HG03175 (cell line): ENCODE measurements at regions not wholly inside any gene's neighbourhood (a gene's known extent, or its start where the extent isn't known, plus 50 kb on each side); places are given as distances from the start of the nearest gene placed in this dataset.
"Not testable (repeated sequence)": the region's sequence is repeated elsewhere in the genome, so short reads cannot be mapped to it uniquely, and the experiment has no call there.

Experiments
- ATAC-seq: cut with Tn5 transposase; IDR thresholded peaks from one replicate; pipeline ENCODE4 v1.9.1; 2021; ENCODE audit warnings: mild to moderate bottlenecking, moderate library complexity; ENCODE audit not compliant: unreplicated experiment

DNA sequence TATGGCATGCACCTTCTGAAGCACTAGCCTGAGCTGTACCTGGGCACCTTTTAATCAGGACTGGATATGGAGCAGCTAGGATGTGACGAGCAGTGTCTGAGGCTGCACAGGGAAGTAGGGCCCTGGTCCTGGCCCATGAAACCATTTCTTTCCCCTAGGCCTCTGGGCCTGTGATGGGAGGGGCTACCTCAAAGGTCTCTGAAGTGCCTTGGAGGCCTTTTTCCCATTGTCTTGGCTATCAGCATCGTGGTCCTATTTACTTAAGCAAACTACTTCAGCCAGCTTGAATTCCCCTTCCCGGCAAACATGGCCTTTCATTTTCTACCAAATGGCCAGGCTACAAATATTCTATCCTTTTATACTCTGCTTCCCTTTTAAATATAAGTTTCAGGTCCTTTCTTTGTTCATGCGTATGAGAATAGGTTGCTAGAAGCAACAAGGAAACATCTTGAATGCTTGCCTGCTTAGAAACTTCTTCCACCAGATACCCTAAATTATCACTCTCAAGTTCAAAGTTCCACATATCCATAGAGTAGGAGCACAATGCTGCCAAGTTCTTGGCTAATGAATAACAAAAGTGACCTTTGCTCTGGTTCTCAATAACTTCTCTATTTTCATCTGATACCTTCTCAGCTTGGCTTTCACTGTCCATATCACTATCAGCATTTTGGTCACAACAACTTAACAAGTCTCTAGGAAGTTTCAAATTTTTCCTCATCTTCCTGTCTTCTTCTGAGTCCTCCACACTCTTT is 673.1 kb downstream of the HTR1B start:
- ATAC-seq, result no peak

DNA sequence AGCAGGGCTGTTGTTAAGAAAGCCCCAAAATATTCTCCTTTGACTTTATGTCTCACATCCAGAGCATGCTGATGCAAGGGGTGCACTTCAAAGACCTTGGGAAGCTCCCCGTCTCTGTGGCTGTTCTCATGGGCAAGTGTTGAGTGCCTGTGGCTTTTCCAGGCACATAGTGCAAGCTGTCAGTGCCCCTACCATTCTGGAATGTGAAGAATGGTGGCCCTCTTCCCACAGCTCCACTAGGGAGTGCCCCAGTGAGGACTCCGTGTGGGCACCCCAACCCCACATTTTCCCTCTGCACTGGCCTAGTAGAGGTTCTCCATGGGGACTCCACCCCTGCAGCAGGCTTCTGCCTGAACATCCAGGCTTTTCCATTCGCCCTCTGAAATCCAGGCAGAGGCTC is 673.7 kb downstream of the HTR1B start:
- ATAC-seq, result no peak

DNA sequence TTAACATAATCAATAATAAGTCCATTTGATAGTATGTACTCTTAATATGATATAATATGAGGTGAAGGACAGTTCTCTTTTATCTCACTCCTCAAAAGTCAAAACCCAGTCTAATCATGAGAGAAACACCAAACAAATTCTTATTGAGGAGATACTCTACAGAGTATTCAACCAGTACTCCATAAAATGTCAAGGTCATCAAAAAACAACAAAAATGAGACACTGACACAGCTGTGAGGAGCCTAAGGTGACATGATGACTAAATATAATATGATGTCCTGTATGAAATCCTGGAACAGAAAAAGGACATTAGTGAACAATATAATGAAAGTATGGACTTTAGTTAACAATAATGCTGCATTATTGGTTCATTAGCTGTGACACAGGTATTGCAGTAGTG is 675.1 kb downstream of the HTR1B start:
- no peak for ATAC-seq

DNA sequence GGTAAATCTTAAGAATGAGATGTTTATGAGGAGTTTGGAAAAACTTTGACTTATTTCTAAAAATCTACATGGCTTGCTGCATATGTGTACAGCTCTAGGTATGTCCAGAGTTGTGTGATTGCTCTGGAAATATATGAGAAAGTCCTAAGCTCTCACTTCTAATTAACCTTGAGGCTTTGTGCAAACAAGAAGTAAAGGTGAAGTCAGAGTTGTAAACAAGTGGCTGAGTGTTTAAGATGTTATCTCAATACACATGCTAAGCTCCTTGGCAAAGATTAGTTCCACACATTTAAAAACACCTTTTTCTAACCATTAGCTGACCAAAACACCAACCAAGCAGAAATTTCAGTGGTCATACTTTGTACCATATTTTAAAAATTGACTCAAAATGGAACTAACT is 684.2 kb downstream of the HTR1B start:
- ATAC-seq, result no peak

DNA sequence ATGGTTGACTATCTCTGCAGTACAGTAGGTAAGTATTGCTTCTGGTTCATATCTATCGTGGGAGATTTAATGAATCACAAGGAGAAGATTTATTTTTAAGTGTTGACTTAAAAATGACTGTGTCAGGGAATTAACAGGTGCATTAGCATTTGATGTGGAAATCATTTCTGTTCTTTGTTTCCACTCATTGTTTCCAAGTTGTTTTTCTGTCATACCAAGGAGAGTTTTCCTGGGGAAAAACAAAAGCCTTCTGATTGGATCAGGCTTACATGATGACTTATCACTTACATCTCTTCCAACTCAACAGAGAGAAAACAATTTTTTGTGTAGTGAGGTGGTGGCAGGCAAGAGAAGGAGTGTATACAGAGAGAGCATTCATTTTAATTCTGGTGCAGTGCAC is 686.4 kb downstream of the HTR1B start:
- ATAC-seq, result no peak

DNA sequence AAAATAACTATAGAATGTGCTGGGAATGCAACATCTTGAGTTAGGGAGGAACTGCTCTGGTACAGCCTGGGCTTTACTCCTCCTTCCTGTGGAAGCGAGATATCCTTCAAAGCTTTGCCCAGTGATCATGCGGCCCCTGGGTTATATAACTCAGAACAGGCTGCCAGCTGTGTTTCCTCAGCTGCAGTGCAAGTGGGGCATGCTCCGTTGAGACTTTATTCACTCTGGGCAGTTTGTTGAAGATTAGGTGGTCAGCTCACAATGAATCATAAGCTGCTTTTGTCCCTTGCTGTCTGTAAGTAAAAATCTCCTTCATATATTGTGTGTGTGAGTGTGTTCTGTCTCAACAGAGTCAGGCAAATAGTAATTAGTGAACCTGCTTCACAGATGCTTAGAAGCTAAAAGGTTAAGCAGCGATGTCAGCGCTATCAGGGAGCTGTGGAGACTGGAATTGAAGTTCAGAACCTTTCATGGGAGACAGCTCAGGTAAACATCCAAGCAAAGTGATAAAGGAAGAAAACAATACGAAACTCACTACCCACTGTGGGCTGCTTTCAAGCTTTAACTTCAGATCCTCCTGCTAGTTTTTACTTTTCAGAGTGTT is 688.4 kb downstream of the HTR1B start:
- no peak for ATAC-seq

DNA sequence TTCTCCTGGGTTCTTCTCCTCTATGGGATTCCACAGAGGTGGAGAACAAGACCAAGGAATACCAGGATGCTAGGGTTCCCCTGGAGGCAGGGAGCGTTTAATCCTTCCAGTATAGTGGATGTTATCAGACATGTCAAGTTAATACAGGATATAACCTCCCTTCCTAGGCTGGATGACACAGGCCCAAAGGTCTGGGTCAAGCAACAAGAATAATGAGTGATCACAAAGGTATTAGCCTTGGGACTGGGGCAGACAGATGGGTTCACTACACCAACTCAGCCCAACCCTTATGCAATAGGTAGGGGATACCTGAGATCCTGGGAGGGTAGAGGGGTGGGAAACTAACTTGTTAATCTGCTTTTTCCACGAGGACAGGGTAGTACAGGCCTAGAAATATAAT is 690.3 kb downstream of the HTR1B start:
- no peak for ATAC-seq

DNA sequence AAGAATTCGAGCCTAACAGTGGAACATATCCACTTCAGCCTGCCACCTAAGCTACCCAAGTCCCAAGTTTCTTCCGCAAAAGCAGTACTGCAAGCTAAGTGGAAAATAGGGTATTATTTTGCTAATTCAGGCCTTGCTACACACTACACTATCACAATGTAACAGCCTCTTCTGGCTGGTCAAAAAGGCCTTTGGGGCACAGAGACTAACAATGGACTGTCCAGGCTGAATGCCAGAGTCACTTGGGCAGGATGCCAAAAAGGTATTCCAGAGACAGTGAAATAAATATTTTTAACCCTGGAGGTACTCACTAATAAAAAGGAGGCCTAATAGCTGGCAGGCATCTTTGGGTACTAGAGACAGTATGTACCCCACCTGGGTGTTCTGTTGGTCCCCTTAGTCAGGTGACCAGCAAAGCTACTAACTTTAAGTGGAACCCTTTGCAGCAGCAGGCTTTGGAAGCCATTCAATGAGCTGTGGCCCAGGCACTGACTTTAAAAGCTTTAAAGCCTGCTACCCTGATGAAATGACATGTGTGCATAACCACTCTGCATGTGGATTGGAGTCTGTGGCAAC is 692.1 kb downstream of the HTR1B start:
- no peak for ATAC-seq

DNA sequence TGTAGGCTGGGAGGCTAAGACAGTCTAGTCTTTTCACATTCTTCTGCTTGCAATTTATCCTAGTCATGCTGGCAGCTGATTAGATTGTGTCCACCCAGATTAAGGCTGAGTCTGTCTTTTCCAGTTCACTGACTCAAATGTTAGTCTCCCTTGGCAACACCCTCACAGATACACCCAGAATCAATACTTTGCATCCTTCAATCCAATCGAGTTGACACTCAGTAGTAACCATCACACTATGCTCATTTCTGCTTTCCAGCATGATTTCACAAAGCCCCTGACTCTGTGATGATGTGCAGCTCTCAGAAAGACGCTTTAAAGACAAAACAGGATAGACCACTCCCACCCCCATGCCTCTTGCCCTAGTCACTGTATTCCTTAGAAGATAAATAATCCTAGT is 693.0 kb downstream of the HTR1B start:
- no peak for ATAC-seq

DNA sequence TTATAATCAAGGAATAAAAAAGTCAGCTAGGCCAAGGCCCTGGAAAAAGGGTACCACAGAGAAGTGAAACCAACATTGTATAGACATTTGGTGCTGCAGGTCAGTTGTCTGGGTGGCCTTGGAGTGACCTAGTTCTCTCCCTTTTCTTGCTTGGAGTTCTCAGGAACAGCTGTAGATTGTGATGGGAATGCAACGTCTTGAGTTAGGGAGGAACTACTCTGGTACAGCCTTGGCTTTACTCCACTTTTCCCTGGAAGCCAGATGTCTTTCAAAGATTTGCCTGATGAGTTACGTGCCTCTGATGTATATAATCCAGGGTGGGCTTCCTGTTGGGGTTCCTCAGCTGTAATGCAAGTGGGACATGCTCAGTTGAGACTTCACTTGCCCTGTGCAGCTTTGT is 694.7 kb downstream of the HTR1B start:
- no peak for ATAC-seq

DNA sequence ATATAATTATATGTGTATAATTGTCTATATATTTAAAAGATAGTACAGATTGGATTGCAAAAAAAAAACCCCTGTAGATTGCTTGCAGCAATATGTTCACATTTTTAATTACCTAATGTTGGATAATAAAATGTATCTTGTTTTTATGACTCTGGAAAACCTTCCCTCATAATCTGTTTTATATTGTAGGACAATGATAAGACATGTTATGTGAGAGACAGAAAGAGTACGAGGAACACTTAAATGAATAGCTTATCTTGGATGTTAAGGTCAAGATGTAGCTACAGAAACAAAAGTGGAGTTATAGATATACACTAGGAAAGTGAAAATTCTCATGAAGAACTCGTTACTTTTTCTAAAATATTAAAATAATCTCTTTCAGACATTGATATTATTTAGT is 691.6 kb upstream of the IMPG1 start:
- no peak for ATAC-seq

DNA sequence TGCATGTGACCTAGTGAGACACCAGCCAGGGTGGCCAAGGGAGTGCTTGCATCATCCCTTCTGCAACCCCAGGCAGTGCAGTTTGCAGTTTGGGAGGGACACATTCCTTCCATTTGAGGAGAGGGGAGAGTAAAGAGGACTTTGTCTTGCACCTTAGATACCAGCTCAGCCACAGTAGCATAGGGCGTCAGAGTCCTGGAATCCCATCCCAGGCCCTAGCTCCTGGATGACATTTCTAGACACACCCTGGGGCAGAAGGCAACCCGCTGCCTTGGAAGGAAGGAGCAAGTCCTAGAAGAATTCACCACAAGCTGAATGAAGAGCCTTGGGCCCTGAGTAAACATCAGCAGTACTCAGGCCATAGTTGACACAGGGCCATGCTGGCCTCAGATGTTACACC is 680.4 kb upstream of the IMPG1 start:
- no peak for ATAC-seq

DNA sequence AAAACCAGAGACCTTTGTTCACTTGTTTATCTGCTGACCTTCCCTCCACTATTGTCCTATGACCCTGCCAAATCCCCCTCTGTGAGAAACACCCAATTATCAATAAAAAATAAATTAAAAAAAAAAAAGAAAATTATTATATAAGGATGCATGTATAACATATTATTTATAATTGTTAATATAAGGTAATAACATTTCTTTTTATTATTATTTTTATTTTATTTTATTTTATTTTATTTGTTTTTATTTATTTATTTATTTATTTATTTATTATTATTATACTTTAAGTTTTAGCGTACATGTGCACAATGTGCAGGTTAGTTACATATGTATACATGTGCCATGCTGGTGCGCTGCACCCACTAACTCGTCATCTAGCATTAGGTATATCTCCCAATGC is 672.9 kb upstream of the IMPG1 start:
- ATAC-seq, result not testable (repeated sequence)

DNA sequence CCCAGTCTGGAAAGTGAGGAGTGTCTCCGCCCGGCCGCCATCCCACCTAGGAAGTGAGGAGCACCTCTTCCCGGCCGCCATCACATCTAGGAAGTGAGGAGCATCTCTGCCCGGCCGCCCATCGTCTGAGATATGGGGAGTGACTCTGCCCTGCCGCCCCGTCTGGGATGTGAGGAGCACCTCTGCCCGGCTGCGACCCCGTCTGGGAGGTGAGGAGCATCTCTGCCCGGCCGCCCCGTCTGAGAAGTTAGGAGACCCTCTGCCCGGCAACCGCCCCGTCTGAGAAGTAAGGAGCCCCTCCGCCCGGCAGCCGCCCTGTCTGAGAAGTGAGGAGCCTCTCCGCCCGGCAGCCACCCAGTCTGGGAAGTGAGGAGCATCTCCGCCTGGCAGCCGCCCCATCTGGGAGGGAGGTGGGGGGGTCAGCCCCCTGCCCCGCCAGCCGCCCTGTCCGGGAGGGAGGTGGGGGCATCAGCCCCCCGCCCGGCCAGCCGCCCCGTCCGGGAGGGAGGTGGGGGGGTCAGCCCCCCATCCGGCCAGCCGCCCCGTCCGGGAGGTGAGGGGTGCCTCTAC is 671.8 kb upstream of the IMPG1 start:
- not testable (repeated sequence) for ATAC-seq

DNA sequence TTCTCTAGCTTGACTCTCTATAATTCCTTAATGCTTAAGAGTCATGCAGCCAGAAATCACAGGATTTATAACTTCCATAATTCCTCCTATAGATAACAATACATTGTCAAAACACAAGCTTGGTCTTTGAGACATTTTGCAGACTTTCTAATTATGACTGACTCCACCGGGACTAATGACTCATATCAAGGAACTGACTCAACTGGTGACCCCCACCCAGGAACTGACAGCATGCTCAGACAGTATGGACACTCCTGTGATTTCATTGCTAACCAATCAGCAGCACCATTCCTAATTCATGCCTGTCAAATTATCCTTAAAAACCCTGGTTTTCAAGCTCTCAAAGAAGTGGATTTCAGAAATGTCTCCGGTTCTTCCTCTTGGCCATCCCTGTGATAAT is 670.5 kb upstream of the IMPG1 start:
- no peak for ATAC-seq

DNA sequence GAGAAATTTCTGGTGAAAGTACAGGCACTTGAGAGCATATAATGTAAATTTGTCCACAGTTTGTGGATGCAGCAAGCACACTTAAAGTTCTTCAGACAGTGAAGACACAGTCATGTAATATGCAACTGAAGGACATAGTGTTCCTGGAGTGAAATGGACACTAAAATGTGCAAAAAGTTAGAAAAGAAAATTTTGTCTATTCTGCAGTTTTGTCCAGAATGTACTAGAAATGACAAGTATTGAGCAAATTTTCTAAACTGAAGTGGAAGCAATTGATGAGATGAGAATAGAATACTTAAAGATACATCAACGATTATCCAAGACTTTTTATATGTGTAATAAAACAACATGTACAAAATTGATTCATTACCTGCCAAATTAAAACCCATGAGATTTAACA is 647.0 kb upstream of the IMPG1 start:
- no peak for ATAC-seq

DNA sequence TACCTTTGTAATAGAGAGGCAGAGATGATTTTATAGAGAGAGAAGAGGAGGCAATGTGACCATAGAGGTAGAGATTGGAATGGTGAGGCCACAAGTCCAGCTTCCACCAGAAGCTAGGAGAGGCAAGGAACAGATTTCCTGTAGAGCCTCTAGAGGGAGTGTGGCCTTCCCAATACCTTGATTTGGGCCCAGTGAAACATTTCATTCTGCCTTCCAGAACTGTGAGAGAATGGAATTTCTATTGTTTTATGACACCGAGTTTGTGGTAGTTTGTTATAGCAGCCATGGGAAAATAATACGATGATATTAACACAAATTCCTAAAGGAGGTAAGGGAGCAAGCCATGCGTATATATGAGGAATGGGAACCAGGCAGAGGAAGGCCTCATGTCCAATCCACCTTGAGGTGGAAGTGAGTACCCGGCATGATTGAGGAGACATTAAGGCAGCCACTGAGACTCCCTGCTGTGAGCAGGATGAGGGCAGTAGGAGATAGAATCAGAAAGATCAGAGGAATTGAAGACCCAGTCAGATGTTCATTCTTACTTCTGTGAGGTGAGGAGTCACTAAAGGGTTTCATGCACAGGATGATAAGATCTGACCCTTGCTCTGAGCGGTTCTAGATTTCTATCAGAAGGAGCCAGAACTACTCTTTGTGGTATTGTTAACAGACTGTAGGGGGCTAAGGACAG is 636.3 kb upstream of the IMPG1 start:
- no peak for ATAC-seq

DNA sequence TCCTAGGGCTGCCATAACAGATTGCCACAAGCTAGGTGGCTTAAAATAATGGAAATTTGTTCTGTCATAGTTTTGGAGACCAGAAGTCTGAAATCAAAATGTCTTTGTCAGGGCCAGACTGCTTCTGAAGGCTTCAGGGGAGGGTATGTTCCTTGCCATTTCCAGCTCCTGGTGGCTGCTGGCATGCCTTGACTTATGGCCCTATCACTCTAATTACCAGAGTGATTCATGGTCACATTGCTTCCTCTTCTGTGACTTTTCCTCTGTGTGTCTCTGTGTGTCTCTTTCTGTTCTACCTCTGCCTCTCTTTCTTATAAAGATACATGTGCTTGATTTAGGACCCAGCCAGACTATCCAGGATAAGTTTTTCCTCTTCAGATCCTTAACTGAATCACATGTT is 635.2 kb upstream of the IMPG1 start:
- no peak for ATAC-seq

DNA sequence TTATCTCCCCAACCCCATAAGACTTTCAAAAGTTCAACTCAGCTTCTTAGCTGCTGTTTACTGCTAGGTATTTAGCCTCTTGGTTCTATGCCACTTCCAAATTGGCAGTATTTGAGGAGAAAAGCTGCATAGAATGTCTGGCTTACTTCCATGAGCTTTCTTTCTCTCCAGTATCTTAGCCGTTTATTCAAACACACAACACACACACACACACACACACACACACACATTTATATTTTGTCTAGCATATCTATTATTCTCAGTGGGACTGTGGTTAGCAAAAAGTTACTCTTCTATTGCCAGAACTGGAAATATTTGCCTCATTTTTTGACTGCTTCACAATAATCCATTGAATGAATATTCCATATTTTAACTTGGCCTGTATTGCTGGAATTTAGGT is 634.2 kb upstream of the IMPG1 start:
- ATAC-seq, result no peak

DNA sequence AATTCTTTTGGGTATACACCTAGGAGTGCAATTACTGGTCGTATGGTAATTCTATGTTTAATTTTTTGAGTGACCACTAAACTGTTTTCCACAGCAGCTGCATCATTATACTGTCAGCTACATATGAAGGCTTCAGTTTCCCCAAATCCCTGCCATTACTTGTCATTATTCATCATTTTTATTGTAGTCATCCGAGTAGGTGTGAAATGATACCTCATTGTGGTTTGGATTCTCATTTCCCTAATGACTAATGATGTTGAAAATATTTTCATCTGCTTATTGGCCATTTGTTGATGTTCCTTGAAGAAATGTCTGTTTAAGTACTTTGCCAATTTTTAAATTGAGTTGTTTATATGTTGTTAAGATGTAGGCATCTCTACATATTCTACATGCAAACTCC is 633.6 kb upstream of the IMPG1 start:
- no peak for ATAC-seq

DNA sequence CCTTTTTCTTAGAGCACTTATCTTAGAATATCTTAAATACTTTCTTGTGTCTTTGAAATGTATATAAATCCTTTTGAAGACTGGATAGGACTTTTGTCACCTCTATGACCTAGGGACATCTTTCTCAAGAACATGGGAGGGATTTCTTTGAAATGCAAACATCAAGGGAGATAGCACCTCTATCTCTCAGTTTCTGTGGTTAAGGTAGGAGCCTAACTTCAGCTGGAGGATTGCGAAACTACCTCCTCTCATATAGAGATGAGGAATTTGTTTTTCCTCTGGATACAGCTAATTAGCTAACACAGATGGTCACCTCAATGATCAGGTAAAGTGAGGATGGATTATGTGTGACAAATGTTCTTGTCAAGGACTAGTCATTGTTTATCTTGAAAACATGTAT is 631.3 kb upstream of the IMPG1 start:
- no peak for ATAC-seq

DNA sequence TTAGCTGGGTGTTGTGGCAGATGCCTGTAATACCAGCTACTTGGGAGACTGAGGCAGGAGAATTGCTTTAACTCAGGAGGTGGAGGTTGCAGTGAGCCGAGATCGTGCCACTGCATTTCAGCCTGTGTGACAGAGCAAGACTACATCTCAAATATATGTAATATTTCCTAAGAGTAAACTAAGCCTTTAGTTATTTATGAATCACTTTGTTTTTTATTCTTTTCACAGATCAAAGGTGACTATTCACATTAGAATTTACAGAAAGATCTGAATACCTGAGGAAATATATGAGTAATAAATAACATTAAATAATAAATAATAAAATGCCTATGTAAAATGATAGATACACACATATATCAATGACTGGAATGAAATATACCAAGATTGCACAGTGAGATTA is 630.8 kb upstream of the IMPG1 start:
- ATAC-seq, result no peak
